ENCODE measurements at regions not wholly inside any gene's neighbourhood (a gene's known extent, or its start where the extent isn't known, plus 50 kb on each side); places are given as distances from the start of the nearest gene placed in this dataset.

DNA sequence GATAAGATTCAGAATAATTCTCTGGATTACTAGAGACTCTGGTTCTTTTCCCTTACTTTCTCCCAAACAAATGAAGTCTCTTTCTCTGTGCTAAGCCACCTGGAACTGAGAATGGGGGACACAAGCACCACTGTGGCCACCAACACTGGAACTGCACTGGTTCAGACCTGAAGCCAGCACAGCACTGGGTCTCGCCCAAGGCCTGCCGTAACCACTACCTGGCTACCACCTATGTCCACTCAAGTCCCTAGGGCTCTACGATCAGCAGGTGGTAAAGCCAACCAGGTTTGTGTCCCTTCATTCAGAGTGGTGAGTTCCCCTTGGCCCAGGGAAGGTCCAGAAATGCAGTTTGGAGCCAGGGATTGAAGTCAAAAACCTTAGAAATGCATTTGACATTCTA is 626.2 kb downstream of the DIAPH3 start:
- Histone ChIP-seq H3K4me1 (ENCODE audit: insufficient read depth, low read length) (no peaks in the 10 kb centered on the region), H3K27ac (ENCODE audit: low read depth in 1 of 2, low read length in 2 of 2) (no peak overlapping the region), H3K4me3 (ENCODE audit: low read length) (no peak overlapping the region), H3K9me3 (ENCODE audit: control insufficient read depth in 1 of 2, insufficient read depth in 1 of 2, low read length in 2 of 2) (no peaks in the 10 kb centered on the region), H3K27me3 (ENCODE audit: control insufficient read depth in 1 of 2, insufficient read depth in 2 of 2, low read length in 2 of 2) (no peaks in the 10 kb centered on the region), H3K36me3 (ENCODE audit: insufficient read depth, low read length) (no peaks in the 10 kb centered on the region)
- H3K36me3 Mint-ChIP-seq (ENCODE audit: low read depth) = no peaks in the 10 kb centered on the region
- ChIA-PET CTCF (no interaction called here), POLR2A (no interaction called here)
- no peak overlapping the region for H3K27ac Mint-ChIP-seq
- intact Hi-C loops (cut with DNase I, micrococcal nuclease) = no loop called here
- DNase-seq (no peak), ATAC-seq (ENCODE audit: poor library complexity) (no peak)
- no peaks in the 10 kb centered on the region for H3K4me1 Mint-ChIP-seq (ENCODE audit: low read depth)
- H3K27me3 Mint-ChIP-seq = peaks cover 6% of the 10 kb centered on the region
- H3K4me3 Mint-ChIP-seq = no peak overlapping the region
- TF ChIP-seq, protein P1, sequence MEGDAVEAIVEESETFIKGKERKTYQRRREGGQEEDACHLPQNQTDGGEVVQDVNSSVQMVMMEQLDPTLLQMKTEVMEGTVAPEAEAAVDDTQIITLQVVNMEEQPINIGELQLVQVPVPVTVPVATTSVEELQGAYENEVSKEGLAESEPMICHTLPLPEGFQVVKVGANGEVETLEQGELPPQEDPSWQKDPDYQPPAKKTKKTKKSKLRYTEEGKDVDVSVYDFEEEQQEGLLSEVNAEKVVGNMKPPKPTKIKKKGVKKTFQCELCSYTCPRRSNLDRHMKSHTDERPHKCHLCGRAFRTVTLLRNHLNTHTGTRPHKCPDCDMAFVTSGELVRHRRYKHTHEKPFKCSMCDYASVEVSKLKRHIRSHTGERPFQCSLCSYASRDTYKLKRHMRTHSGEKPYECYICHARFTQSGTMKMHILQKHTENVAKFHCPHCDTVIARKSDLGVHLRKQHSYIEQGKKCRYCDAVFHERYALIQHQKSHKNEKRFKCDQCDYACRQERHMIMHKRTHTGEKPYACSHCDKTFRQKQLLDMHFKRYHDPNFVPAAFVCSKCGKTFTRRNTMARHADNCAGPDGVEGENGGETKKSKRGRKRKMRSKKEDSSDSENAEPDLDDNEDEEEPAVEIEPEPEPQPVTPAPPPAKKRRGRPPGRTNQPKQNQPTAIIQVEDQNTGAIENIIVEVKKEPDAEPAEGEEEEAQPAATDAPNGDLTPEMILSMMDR (IDR thresholded peaks at IDR 0.05) = no peak
- no peaks in the 10 kb centered on the region for H3K9me3 Mint-ChIP-seq

- intact Hi-C loops (cut with DNase I, micrococcal nuclease) = no loop called here
- no peaks in the 10 kb centered on the region for H3K4me1 ChIP-seq (ENCODE audit: insufficient read depth, low read length)
- H3K27ac ChIP-seq (ENCODE audit: low read depth in 1 of 2, low read length in 2 of 2) = no peak overlapping the region
- Mint-ChIP-seq H3K4me1 (ENCODE audit: low read depth) (no peaks in the 10 kb centered on the region), H3K36me3 (ENCODE audit: low read depth) (no peaks in the 10 kb centered on the region), H3K9me3 (no peaks in the 10 kb centered on the region), H3K27ac (no peak overlapping the region), H3K27me3 (peaks cover 6% of the 10 kb centered on the region), H3K4me3 (no peak overlapping the region)
- H3K9me3 ChIP-seq (ENCODE audit: control insufficient read depth in 1 of 2, insufficient read depth in 1 of 2, low read length in 2 of 2) = no peaks in the 10 kb centered on the region
- TF ChIP-seq, protein P1 (IDR thresholded peaks at IDR 0.05) = no peak
- POLR2A ChIA-PET = no interaction called here
- no peak for DNase-seq
- no peaks in the 10 kb centered on the region for H3K36me3 ChIP-seq (ENCODE audit: insufficient read depth, low read length)
- no peak for ATAC-seq (ENCODE audit: poor library complexity)
- CTCF ChIA-PET = interaction anchor here (0.5 kb wide), 1 partner anchor 1158 kb away, joined by 4 read pairs; no protein-coding TSS in a partner anchor
- no peaks in the 10 kb centered on the region for H3K27me3 ChIP-seq (ENCODE audit: control insufficient read depth in 1 of 2, insufficient read depth in 2 of 2, low read length in 2 of 2)
- no peak overlapping the region for H3K4me3 ChIP-seq (ENCODE audit: low read length)
Measured at GRCh38 chr13:59538512-59538911, 625.2 kb downstream of the DIAPH3 start.

DNA sequence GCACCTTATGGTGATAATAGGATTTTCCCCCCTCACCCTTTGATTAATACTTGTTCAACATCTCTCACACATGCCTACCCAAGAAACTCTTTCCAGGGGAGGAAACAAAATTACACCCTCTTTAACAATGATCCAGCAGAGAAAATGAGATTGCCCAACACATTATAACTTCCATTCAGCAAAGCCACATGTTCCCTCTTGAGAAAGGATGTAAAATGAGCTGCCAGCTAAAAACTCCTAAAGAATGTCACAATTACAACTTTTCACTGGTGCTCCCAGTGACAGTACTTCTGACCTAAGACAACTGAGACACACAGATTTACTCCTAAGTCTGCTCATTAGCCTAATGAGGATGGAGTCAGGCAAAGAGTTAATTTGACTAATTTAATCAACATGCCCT is 621.4 kb downstream of the DIAPH3 start:
- TF ChIP-seq, protein P1 (IDR thresholded peaks at IDR 0.05) = no peak
- no peak for DNase-seq
- Histone ChIP-seq H3K9me3 (ENCODE audit: control insufficient read depth in 1 of 2, insufficient read depth in 1 of 2, low read length in 2 of 2) (no peaks in the 10 kb centered on the region), H3K4me1 (ENCODE audit: insufficient read depth, low read length) (no peaks in the 10 kb centered on the region), H3K27me3 (ENCODE audit: control insufficient read depth in 1 of 2, insufficient read depth in 2 of 2, low read length in 2 of 2) (no peaks in the 10 kb centered on the region), H3K27ac (ENCODE audit: low read depth in 1 of 2, low read length in 2 of 2) (no peak overlapping the region), H3K4me3 (ENCODE audit: low read length) (no peak overlapping the region), H3K36me3 (ENCODE audit: insufficient read depth, low read length) (no peaks in the 10 kb centered on the region)
- ChIA-PET POLR2A (no interaction called here), CTCF (no interaction called here)
- Mint-ChIP-seq H3K27ac (no peak overlapping the region), H3K4me3 (no peak overlapping the region), H3K36me3 (ENCODE audit: low read depth) (no peaks in the 10 kb centered on the region), H3K9me3 (no peaks in the 10 kb centered on the region), H3K27me3 (peaks cover 18% of the 10 kb centered on the region), H3K4me1 (ENCODE audit: low read depth) (no peaks in the 10 kb centered on the region)
- no peak for ATAC-seq (ENCODE audit: poor library complexity)
- intact Hi-C loops (cut with DNase I, micrococcal nuclease) = no loop called here

Measured in CD4-positive, alpha-beta T cell (primary cell).